SK-N-SH (cell line): ENCODE measurements at regions not wholly inside any gene's neighbourhood (a gene's known extent, or its start where the extent isn't known, plus 50 kb on each side); places are given as distances from the start of the nearest gene placed in this dataset.

Experiments
- CTCF ChIA-PET: fragments of 300-600, 350-600 bp; formaldehyde crosslinking; extraction: SDS; loops from one replicate; lab custom pipeline; 2021; lab: Yijun Ruan, JAX
- POLR2A ChIA-PET: fragments of 350-600 bp; sonication (Branson Sonifier 250); formaldehyde crosslinking; extraction: SDS; loops from one replicate; lab custom pipeline; 2020; ENCODE audit warnings: antibody characterized with exemption, inconsistent platforms; lab: Yijun Ruan, JAX
- DNase-seq: peaks from one replicate; pipeline ENCODE4 v3.0.0; 2012
- H2AFZ ChIP-seq: fragments of 200-600 bp; sonication (generic); 2 replicates; pipeline ENCODE4 v1.8.1; 2016; ENCODE audit warnings: antibody characterized with exemption, mild to moderate bottlenecking, low read depth
- H3F3A ChIP-seq: fragments of 200-600 bp; sonication (generic); replicated peaks from 2 replicates; pipeline ENCODE3; 2016; ENCODE audit warnings: antibody characterized with exemption, mild to moderate bottlenecking; ENCODE audit not compliant: insufficient read depth
- H3K27ac ChIP-seq, 2 experiments: fragments of 200-500 bp in 1 of 2; fragments of 200-600 bp in 1 of 2; sonication (Bioruptor generic) in 1 of 2; sonication (generic), shearing (Covaris generic) in 1 of 2; 2 replicates each; pipeline versions ENCODE4 v1.5.1 to v1.6.1; 2014 to 2016; ENCODE audit warnings: low read depth in 2 of 2, inconsistent platforms in 1 of 2, low read length in 1 of 2, mild to moderate bottlenecking in 1 of 2, mixed read lengths in 1 of 2
- H3K27me3 ChIP-seq: fragments of 200-600 bp; sonication (generic), shearing (Covaris generic); 2 replicates; pipeline ENCODE4 v1.6.1; 2016; ENCODE audit warnings: mixed run types; ENCODE audit not compliant: insufficient read depth
- H3K36me3 ChIP-seq, 2 experiments: fragments of 200-500 bp in 1 of 2; fragments of 200-600 bp in 1 of 2; sonication (Bioruptor generic) in 1 of 2; sonication (generic) in 1 of 2; replicated peaks in 1 of 2; 2 replicates each; pipeline versions ENCODE3 to v1.5.1; 2014 to 2016; ENCODE audit warnings: low read length in 1 of 2, mild to moderate bottlenecking in 1 of 2; ENCODE audit not compliant: insufficient read depth in 2 of 2, control insufficient read depth in 1 of 2
- H3K4me1 ChIP-seq, 2 experiments: fragments of 200-500 bp in 1 of 2; fragments of 200-600 bp in 1 of 2; sonication (Bioruptor generic) in 1 of 2; sonication (generic), shearing (Covaris generic) in 1 of 2; 2 replicates each; pipeline versions ENCODE4 v1.5.1 to v1.6.1; 2014 to 2016; ENCODE audit warnings: low read depth in 1 of 2, low read length in 1 of 2, mixed run types in 1 of 2; ENCODE audit not compliant: insufficient read depth in 2 of 2, control insufficient read depth in 1 of 2
- H3K4me2 ChIP-seq: fragments of 200-600 bp; sonication (generic), shearing (Covaris generic); 2 replicates; pipeline ENCODE4 v1.6.1; 2017; ENCODE audit warnings: mixed run types
- H3K4me3 ChIP-seq, 2 experiments: fragments of 200-500 bp in 1 of 2; fragments of 200-600 bp in 1 of 2; sonication (Bioruptor generic) in 1 of 2; sonication (generic), shearing (Covaris generic) in 1 of 2; 2 replicates each; pipeline versions ENCODE4 v1.5.1 to v1.8.1; 2014 to 2016; ENCODE audit warnings: low read depth in 2 of 2, inconsistent platforms in 1 of 2, low read length in 1 of 2, mild to moderate bottlenecking in 1 of 2, mixed read lengths in 1 of 2, moderate library complexity in 1 of 2
- H3K79me2 ChIP-seq: fragments of 200-600 bp; sonication (generic); 2 replicates; pipeline ENCODE4 v1.8.1; 2017; ENCODE audit warnings: mild to moderate bottlenecking; ENCODE audit not compliant: insufficient read depth
- H3K9ac ChIP-seq: fragments of 200-600 bp; sonication (generic); 2 replicates; pipeline ENCODE4 v1.6.1; 2017; ENCODE audit warnings: mixed run types
- H3K9me2 ChIP-seq: fragments of 200-600 bp; sonication (generic); 2 replicates; pipeline ENCODE4 v1.6.1; 2017; ENCODE audit warnings: mixed run types
- H3K9me3 ChIP-seq: fragments of 200-600 bp; sonication (generic); 2 replicates; pipeline ENCODE4 v1.6.1; 2017; ENCODE audit warnings: mixed run types, mild to moderate bottlenecking, moderate library complexity
- H4K20me1 ChIP-seq: fragments of 200-600 bp; sonication (generic); 2 replicates; pipeline ENCODE4 v1.6.1; 2017; ENCODE audit warnings: mild to moderate bottlenecking, mixed run types; ENCODE audit not compliant: insufficient read depth
- EZH2phosphoT487 ChIP-seq: fragments of 200-600 bp; sonication (generic); IDR thresholded peaks from 2 replicates; pipeline ENCODE4 v1.6.1; 2017; ENCODE audit warnings: low read depth, mixed run types, mild to moderate bottlenecking, antibody characterized with exemption, moderate library complexity, borderline replicate concordance
- FOSL2 ChIP-seq: IDR thresholded peaks from 2 replicates; pipeline ENCODE4 v1.4.0; 2012; ENCODE audit warnings: low read depth, mild to moderate bottlenecking, moderate library complexity, borderline replicate concordance
- FOXJ3 ChIP-seq: sonication (generic); formaldehyde crosslinking; IDR thresholded peaks from 2 replicates; pipeline ENCODE4 v1.5.1; 2020; ENCODE audit warnings: mild to moderate bottlenecking, missing genetic modification reagents
- FOXM1 ChIP-seq: IDR thresholded peaks from 2 replicates; pipeline ENCODE4 v1.4.0; 2012; ENCODE audit warnings: low read depth, mild to moderate bottlenecking
- GABPA ChIP-seq: IDR thresholded peaks from 2 replicates; pipeline ENCODE4 v1.4.0; 2012; ENCODE audit warnings: low read depth, mild to moderate bottlenecking
- GATA2 ChIP-seq: sonication (generic); formaldehyde crosslinking; IDR thresholded peaks from 2 replicates; pipeline ENCODE4 v1.5.0; 2020; ENCODE audit warnings: mild to moderate bottlenecking, missing genetic modification reagents
- MEF2A ChIP-seq: IDR thresholded peaks from 2 replicates; pipeline ENCODE4 v1.4.0; 2012; ENCODE audit warnings: low read depth, borderline replicate concordance
- NRF1 ChIP-seq: IDR thresholded peaks from 2 replicates; pipeline ENCODE4 v1.6.1; 2012; ENCODE audit warnings: low read depth, mild to moderate bottlenecking, low read length
- RAD21 ChIP-seq: IDR thresholded peaks from 2 replicates; pipeline ENCODE4 v1.6.1; 2012; ENCODE audit warnings: mild to moderate bottlenecking, low read length
- RCOR1 ChIP-seq: fragments of 150-350 bp; IDR thresholded peaks from 2 replicates; pipeline ENCODE4 v1.6.1; 2017; ENCODE audit warnings: antibody characterized with exemption, low read length
- REST ChIP-seq: IDR thresholded peaks from 2 replicates; pipeline ENCODE4 v1.6.1; 2012; ENCODE audit warnings: mild to moderate bottlenecking, low read depth, low read length, moderate library complexity
- RFX5 ChIP-seq: IDR thresholded peaks from 2 replicates; pipeline ENCODE4 v1.6.1; 2012; ENCODE audit warnings: mild to moderate bottlenecking, improper control_type of control experiment, low read length
- RXRA ChIP-seq: IDR thresholded peaks from 2 replicates; pipeline ENCODE4 v1.4.0; 2012; ENCODE audit warnings: low read depth, mild to moderate bottlenecking, borderline replicate concordance
- SIN3A ChIP-seq: IDR thresholded peaks from 2 replicates; pipeline ENCODE4 v1.6.1; 2012; ENCODE audit warnings: low read depth, mild to moderate bottlenecking, low read length, moderate library complexity, borderline replicate concordance
- SMC3 ChIP-seq: IDR thresholded peaks from 2 replicates; pipeline ENCODE4 v1.6.1; 2012; ENCODE audit warnings: low read depth, low read length, improper control_type of control experiment
- TEAD4 ChIP-seq: IDR thresholded peaks from 2 replicates; pipeline ENCODE4 v1.4.0; 2012; ENCODE audit warnings: mild to moderate bottlenecking, borderline replicate concordance; ENCODE audit not compliant: insufficient read depth
- YY1 ChIP-seq: IDR thresholded peaks from 2 replicates; pipeline ENCODE4 v1.4.0; 2012; ENCODE audit warnings: low read depth, mild to moderate bottlenecking
- WGBS: methylation state at CpG from one replicate; pipeline ENCODE4 v1.1.6; 2017; ENCODE audit warnings: low lambda C conversion rate; 5-methylcytosine and 5-hydroxymethylcytosine counted together
- TF ChIP-seq, protein P1 (sequence below): fragments of 150-350 bp; IDR thresholded peaks from 2 replicates; pipeline ENCODE4 v1.6.1; 2016; ENCODE audit warnings: mild to moderate bottlenecking, low read depth, low read length
- TF ChIP-seq, protein P2 (sequence below): IDR thresholded peaks from 2 replicates; pipeline ENCODE4; 2012
- TF ChIP-seq, protein P3 (sequence below): fragments of 200-600 bp; sonication (generic); IDR thresholded peaks from 2 replicates; pipeline ENCODE4 v1.6.1; 2017; ENCODE audit warnings: antibody characterized with exemption, mild to moderate bottlenecking, moderate library complexity

DNA sequence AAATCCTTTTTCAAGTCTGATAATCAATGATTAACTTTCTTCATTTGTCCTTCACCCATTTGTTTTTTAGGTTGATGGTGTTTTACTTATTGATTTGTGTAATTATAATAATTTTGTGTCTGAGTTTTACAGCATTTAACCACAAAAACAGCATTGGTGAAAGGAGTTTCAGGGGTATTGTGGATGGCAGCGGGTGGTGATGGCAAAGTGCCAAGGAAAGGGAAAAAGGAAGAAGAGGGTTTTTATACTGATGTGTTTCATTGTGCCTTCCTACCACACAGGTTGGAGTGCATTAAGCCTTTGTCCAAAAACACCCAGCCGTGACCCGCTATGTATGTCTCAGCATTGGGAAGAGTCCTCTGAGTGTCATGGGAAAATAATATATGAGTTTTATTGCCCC is 150.3 kb downstream of the DAD1 start:
- Histone ChIP-seq H3K9me3 (no peaks in the 10 kb centered on the region), H3K27ac (no peak overlapping the region), H3K9me2 (no peaks in the 10 kb centered on the region), H2AFZ (no peak overlapping the region), H3K27me3 (no peaks in the 10 kb centered on the region; the same call in 1 of the 2 replicates), H3K4me2 (no peak overlapping the region), H3K4me1 (peaks cover 0 to 5% of the 10 kb centered on the region in 2 experiments; a peak in 1 of 4 replicates), H3K9ac (no peak overlapping the region), H3F3A (no peaks in the 10 kb centered on the region), H3K36me3 (no peaks in the 10 kb centered on the region), H4K20me1 (no peaks in the 10 kb centered on the region), H3K79me2 (no peaks in the 10 kb centered on the region), H3K4me3 (no peak overlapping the region)
- 36% methylated on average over 3 of the region's 3 CpGs for WGBS
- ChIA-PET POLR2A (no interaction called here), CTCF (interaction anchor here (1.2 kb wide), 1 partner anchor 20 kb away, joined by 4 read pairs; no protein-coding TSS in a partner anchor)
- no peak for DNase-seq
- TF ChIP-seq FOSL2 (no peak), FOXM1 (no peak)

- CTCF ChIA-PET: interaction anchor here (0.9 kb wide), 1 partner anchor 37 kb away, joined by 3 read pairs; no protein-coding TSS in a partner anchor
Observed at GRCh38 chr14:22434901-22435550, 154.0 kb downstream of the DAD1 start.

More at GRCh38 chr14:22434901-22435550, 154.0 kb downstream of the DAD1 start:
- TF ChIP-seq, protein P1, sequence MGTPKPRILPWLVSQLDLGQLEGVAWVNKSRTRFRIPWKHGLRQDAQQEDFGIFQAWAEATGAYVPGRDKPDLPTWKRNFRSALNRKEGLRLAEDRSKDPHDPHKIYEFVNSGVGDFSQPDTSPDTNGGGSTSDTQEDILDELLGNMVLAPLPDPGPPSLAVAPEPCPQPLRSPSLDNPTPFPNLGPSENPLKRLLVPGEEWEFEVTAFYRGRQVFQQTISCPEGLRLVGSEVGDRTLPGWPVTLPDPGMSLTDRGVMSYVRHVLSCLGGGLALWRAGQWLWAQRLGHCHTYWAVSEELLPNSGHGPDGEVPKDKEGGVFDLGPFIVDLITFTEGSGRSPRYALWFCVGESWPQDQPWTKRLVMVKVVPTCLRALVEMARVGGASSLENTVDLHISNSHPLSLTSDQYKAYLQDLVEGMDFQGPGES: no peak
- TF ChIP-seq, protein P2, sequence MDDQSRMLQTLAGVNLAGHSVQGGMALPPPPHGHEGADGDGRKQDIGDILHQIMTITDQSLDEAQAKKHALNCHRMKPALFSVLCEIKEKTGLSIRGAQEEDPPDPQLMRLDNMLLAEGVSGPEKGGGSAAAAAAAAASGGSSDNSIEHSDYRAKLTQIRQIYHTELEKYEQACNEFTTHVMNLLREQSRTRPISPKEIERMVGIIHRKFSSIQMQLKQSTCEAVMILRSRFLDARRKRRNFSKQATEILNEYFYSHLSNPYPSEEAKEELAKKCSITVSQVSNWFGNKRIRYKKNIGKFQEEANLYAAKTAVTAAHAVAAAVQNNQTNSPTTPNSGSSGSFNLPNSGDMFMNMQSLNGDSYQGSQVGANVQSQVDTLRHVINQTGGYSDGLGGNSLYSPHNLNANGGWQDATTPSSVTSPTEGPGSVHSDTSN: no peak
- no peak for TF ChIP-seq FOXM1
- no peak for TF ChIP-seq GABPA
- no peak for TF ChIP-seq RXRA
- TF ChIP-seq RAD21: no peak
- no peak for TF ChIP-seq SMC3
- TF ChIP-seq REST: no peak
- no peak for TF ChIP-seq RFX5
- TF ChIP-seq NRF1: no peak
- no peak for TF ChIP-seq SIN3A
- no peak for TF ChIP-seq RCOR1
- TF ChIP-seq, protein P3, sequence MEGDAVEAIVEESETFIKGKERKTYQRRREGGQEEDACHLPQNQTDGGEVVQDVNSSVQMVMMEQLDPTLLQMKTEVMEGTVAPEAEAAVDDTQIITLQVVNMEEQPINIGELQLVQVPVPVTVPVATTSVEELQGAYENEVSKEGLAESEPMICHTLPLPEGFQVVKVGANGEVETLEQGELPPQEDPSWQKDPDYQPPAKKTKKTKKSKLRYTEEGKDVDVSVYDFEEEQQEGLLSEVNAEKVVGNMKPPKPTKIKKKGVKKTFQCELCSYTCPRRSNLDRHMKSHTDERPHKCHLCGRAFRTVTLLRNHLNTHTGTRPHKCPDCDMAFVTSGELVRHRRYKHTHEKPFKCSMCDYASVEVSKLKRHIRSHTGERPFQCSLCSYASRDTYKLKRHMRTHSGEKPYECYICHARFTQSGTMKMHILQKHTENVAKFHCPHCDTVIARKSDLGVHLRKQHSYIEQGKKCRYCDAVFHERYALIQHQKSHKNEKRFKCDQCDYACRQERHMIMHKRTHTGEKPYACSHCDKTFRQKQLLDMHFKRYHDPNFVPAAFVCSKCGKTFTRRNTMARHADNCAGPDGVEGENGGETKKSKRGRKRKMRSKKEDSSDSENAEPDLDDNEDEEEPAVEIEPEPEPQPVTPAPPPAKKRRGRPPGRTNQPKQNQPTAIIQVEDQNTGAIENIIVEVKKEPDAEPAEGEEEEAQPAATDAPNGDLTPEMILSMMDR: no peak
- TF ChIP-seq TEAD4: no peak
- no peak for TF ChIP-seq YY1
- no peak for TF ChIP-seq FOXJ3 (CRISPR knock-in tag)
- no peak for TF ChIP-seq GATA2
- TF ChIP-seq MEF2A: no peak
- no peak for TF ChIP-seq EZH2phosphoT487
- 48% methylated on average over 6 of the region's 6 CpGs for WGBS
- Histone ChIP-seq H3K9me3 (no peaks in the 10 kb centered on the region), H3F3A (peaks cover 12% of the 10 kb centered on the region), H3K36me3 (no peaks in the 10 kb centered on the region), H3K4me2 (no peak overlapping the region), H3K4me3 (no peak overlapping the region), H2AFZ (no peak overlapping the region), H3K9ac (no peak overlapping the region), H4K20me1 (0 out of 2 replicates have a peak, but pooled peaks cover 3% of the 10 kb centered on the region), H3K9me2 (no peaks in the 10 kb centered on the region), H3K27ac (no peak overlapping the region), H3K4me1 (peaks cover 0 to 23% of the 10 kb centered on the region in 2 experiments; a peak in 3 of 4 replicates), H3K79me2 (no peaks in the 10 kb centered on the region), H3K27me3 (peaks cover 6% of the 10 kb centered on the region; the same call in 1 of the 2 replicates)
- DNase-seq: no peak
- POLR2A ChIA-PET: no interaction called here
